HG03175 (cell line): ENCODE measurements at regions not wholly inside any gene's neighbourhood (a gene's known extent, or its start where the extent isn't known, plus 50 kb on each side); places are given as distances from the start of the nearest gene placed in this dataset.

Source experiments
- ATAC-seq: cut with Tn5 transposase; IDR thresholded peaks from one replicate; pipeline ENCODE4 v1.9.1; 2021; ENCODE audit warnings: mild to moderate bottlenecking, moderate library complexity; ENCODE audit not compliant: unreplicated experiment

DNA sequence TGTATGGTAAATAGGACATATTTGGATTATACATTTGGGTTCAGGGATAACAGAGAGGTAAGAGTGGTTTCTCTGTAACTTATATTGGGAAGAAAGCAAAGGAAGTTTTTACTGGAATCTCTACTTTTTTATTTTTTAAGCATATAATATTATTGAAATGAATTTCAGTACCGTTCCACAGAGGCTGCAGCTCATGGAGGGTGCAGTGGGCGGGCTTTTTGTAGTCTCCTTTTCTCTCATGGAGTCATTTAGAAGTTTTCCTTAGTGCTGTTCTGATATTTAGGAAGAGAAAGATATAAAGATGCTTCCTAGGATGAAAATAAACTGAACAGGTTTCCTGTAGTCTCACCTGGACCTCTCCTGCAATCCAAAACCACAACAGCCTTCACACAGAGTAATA, 1153.3 kb upstream of the TMEFF2 start:
- ATAC-seq = no peak

DNA sequence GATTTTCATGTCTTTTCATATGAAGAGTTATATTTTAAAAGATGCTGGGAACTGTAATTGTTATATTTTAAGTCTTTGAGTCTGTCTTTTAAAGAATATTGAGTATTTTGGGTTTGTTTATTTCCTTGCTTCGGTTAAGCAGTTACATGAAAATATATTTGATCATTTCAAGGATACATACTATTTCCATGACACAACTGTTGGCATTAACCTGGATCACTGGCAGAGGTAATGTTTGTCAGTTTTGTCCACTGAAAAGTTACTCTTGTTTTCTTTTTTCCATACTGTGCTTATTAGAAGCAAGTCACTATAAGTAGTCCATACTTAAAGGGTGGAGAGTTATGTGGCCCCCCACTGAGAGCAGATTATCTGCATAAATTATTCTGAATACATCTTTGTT, 1142.0 kb upstream of the TMEFF2 start:
- ATAC-seq = no peak

DNA sequence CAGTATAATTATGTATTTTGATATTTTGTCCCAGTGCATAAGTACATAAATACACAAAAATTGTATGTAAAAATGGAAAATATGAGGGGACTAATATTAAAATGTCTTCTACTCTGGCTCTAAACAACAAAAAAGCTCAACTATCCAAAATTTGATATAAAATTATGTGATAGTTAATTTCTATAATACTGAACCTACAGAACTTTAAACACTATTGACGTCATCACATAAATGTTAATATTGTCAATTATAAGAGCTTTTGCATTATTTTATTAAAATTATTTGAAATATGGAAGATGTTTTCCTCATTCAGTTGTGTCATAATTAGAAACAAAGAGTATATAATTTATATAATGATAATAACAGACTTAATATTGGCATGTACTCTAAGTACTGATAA, 1139.7 kb upstream of the TMEFF2 start:
- no peak for ATAC-seq

DNA sequence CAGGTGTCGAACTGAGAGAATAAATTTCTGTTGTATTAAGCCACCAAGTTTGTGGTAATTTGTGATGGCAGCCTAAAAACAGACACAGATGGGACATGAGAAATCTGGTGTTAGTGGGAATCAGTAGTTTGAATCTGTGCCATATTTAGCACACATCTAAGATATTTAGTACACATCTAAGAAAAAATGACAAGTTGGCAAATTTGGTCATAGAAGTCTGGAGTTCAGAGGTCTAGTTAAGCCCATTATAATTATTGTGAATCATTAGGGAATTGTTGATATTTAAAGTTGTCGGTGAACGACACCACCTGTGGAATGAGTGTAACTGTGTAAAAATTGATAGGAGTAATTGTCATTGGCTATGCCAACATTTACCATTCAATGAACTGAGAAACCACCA, 1138.8 kb upstream of the TMEFF2 start:
- no peak for ATAC-seq

DNA sequence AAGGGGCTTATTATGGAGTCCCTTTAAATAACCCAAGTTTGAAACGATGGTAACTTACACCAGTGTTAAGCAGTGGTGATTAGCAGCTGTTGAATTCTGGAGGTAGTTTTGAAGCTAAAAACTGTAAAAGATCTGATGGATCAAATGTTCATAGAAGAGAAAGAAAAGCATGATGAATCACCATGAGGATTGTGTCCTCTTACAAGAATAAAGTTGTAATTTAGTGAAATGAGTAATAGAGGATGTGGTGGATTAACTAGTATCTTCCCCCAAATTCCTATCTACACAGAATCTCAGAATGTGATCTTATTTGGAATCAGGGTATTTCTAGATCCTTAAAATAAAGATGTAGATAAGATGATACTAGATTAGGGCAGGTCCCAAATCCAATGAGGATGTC, 1138.2 kb upstream of the TMEFF2 start:
- no peak for ATAC-seq

DNA sequence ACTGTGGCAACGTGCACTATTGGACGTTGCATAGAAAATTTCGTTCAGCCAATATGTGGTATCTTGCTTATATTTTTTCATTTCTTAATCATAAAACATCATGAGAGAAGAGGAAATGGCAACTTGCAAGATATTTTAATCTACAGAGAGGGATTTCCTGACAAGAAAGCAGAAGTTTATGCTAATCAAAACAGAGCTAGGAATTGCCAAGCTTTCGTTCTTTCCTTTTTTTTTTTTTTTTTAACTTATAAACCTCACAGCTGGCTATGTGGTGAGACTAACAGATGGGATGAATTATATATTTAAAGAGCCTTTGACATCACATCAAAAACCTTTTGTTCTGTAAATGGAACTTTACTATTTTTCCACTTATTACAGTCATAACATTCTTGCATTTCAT, 1136.9 kb upstream of the TMEFF2 start:
- no peak for ATAC-seq

DNA sequence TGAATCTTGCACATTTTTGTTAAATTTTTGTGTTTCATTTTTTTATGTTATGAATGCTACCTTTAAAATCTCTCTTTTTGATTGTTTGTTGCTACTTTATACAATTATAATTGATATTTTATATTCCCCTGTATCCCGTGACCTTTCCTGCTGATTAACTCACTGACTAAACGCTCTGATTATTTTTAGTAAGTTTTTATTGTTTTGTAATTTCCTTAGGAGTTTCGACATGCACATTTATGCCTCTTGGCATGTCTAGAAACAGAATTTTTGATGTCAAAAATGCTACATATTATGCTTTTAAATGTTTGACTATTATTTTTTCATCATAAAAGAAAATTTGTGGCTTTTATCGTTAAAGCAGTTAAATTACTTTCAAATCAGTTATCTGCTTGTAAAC, 1131.6 kb upstream of the TMEFF2 start:
- ATAC-seq = no peak

DNA sequence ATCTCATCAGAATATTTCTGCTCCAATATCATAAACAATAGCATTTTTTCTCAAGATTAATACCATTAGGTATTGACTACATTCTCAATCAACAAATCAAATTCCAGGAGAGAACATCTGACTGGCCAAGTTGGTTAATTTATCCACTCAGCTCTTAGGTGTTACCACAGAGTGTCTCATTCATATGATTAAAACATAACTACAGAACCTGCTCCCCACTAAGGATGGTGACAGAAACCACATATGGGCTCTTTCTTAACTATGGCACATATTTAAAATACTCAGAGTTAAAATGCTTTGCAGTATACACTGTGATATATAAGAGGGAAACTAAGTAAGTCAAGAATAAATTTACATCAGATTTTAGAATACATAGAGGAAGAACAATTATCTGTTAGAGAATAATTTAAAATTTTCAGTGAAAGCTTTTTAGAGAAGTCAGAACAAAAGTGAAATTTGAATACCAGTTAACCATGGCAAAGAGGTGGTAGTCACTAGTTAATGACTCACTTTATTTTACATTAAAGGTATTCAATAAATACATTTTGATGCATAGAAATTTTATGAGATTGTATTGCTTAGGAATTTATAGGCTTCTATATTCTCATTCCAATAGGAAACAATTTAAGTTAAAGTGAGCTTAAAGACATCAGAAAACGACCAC, 1120.8 kb upstream of the TMEFF2 start:
- peak; percentile 51 for ATAC-seq

DNA sequence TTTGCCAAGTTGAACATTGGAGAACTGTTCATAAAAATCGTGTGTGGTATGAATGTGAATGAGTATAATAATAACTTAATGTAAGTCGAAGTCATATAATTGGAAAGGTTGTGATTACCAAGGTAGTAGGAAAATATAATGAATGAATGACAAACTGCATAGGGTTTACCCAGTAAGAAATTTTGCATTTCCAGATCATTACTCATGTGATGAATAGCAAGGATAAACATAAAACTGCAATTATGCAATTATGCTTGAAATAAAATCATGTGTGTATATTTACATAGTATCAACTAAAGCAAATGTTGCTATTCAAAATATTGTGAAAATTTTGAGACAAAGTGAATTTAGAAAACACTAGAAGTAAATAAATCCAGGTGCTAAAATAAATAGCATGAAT, 1108.7 kb upstream of the TMEFF2 start:
- ATAC-seq = no peak

DNA sequence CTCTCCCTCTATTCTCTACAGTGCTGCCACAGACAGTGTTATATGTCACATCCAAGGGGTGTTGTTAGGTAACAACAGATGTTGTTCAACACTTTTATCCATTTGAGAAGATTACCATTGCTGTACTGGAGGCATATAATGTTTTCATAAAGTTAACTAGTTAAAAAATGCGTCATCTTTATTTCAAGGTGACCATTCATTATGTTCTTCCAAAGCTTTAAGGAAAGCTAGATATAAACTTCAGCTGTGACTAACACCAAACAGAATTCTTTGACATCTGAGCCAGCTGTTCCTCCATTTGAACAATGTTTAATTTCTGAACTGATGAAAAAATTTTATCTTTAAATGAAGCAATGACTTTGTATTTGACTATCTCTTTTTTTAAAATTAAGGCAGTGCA, 1099.6 kb upstream of the TMEFF2 start:
- no peak for ATAC-seq

DNA sequence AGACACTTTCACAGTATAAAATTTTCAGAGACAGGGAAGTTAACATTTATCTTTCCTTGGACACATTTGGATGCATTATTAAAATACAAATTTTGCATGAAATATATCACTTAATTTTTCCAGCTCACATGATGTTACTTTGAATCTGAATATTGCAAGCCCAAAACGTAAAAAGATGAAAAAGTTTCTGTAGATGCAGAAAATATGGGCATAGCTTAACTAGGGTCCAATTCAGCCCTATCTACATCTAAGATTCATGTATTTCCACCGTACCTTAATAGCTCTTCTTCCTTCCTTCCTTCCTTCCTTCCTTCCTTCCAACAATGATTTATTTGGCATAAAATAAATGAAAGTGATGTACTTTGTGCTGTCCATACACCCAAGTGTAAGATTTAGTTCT, 1084.6 kb upstream of the TMEFF2 start:
- no peak for ATAC-seq

DNA sequence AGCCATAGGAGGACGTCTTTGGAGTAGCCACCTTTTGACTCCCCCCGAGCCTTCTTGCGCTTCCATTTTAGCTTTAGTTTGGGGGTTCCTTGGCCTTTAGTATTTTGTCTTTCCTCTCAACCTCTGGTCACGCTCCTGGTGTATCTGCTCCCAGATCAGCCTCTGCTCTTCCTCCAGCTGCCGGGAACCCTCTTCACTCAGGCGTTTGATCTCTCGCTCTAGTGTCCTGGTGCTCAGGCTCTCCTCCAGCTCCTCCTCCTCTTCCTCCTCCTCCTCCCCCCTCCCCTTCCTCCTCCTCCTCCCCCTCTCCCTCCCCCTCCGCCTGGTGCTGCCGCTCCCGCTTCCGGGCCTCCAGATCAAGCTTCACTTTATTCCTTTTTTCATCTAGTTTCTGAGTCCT, 1082.3 kb upstream of the TMEFF2 start:
- no peak for ATAC-seq

DNA sequence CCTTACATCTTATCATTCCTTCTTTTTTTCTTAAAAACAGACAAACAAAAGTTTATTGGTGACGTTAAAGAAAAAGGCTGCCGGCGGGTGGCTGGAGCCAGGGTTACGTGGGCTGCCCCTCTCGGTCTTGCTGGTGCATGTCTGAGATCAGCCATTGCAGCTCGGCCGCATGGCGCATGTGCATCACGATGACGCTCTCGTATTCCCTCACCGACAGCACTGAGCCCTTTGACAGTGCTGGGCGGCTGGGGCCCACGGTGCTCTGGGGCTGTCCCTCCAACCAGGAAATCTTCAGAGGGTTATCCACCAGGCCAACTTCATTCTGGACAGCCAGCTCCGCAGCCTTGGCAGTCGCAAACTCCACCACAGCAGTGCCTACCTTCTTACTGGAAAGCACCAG, 1081.8 kb upstream of the TMEFF2 start:
- no peak for ATAC-seq

DNA sequence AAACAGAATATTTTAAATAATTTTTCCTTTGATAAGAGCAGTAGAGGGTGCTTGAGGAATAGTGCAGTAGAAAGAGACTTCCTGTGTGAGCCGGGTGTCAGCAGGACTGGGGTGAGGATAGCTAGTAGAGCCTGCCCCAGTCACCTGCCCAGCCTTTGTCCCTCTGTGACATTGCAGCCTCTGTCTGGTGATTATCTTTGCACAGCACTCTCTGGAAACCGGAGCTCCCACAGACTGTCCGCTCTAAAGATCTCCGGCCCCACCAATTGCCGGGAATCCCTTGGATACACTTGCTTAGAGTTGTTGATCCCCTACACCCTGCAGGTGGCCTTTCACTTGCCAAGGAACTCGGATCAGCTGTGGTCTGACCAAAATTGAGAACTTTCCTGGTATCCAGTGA, 1081.3 kb upstream of the TMEFF2 start:
- ATAC-seq = no peak

DNA sequence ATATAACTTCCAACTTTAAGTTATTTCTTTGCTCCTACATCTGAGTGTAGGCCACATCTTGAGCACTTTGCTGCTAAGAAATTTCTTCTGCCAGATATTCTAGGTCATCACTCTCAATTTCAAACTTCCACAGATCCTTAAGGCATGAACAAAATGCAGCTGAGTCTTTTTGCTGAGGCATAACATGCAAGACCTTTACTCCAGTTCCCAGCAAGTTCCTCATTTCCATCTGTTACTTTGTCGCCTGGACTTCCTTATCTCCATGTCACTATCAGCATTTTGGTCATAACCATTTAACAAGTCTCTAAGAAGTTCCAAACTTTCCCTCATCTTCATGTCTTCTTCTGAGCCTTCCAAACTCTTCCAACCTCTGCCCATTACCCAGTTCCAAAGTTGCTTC, 1077.3 kb upstream of the TMEFF2 start:
- ATAC-seq = no peak

DNA sequence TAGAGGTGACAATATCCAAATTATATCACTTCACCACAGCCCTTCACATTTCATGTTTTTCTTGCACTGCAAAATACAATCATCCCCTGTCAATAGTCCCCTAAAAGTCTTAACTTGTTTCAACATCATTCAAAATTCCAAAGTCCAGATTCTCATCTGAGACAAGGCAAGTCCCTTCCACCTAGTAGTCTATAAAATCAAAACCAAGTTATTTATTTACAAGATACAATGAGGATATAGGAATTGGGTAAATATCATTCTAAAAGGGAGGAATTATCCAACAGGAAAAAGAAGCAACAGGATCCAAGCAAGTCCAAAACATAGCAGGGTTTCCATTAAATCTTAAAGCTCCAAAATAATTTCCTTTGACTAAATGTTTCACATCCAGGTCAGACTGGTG, 1076.1 kb upstream of the TMEFF2 start:
- ATAC-seq = no peak

DNA sequence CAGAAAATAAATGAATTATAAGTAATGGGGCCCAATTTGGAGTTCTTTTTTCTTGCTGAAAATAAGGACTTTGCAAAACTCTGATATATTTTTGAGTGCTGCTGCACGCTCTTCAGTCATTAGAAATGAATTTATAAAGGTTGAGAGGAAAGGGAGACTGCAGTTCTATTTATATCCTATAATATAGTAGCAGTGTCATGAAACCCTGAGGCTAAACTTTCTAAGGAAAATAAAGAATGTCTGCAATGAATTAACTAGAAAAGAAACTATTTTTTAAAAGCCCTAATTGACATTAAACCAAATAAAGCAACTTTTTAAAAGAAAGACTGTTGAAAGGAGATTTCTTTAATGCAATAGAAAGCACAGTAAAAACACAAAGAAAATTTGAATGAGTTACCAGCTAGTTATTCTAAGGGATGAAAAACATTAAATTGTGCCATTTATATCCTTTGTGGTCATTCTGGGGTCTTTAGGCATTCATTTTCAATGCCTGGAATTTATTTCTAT, 1072.8 kb upstream of the TMEFF2 start:
- ATAC-seq = no peak

DNA sequence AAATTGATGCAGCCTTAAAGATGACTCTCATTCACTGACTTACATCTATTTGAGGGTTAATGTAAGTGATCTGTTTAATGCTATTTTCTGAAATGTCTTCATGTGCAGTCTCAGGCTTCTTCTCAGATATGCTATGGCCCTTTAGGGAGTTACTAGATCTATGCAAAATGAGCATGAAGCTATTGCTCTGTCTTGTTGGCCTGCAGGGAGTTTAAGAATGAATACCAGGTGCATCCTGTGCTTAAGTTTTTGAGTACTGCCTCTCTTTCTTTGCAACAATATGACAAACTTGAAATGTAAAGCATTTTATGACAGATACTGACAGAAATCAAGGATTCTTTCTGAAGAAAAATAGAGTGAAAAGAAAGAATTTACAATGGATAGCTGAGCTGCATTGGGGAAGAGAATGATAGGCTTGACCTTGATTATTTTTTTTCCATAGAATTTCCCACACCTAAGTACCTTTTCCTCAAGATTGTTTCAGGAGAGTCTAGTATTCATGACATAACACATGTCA, 1058.3 kb upstream of the TMEFF2 start:
- ATAC-seq = no peak

DNA sequence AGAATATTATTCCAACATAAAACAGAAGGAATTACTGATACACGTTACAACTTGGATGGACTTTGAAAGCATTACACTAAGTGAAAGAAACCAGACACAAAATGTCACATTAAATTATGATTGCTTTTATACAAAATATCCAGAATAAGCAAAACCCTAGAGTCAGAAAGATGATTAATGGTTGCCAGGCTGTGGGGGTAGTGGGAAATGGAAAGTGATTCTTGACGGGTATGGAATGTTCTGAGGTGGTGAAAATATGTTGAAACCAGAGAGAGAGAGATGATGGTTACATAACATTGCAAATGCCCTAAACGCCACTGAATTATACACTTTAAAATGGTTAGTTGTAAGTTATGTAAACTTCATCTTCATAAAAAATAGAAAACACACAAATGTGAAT, 1057.2 kb upstream of the TMEFF2 start:
- ATAC-seq = no peak

DNA sequence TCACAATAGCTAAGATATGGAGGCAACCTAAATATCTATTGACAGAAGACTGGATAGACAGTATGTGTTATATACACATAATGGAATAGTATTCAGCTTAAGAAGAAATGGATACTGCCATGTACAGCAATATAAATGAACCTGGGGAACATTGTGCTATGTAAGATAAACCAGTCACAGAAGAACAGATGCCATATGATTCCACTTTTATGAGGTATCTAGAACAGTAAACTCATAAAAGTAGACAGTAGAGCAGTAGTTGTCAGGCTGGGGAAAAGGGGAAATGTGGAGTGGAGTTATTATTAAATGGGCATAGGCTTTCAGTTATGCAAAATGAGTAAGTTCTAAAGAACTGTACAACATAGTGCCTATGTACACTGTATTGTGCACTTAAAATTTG, 1055.7 kb upstream of the TMEFF2 start:
- no peak for ATAC-seq

DNA sequence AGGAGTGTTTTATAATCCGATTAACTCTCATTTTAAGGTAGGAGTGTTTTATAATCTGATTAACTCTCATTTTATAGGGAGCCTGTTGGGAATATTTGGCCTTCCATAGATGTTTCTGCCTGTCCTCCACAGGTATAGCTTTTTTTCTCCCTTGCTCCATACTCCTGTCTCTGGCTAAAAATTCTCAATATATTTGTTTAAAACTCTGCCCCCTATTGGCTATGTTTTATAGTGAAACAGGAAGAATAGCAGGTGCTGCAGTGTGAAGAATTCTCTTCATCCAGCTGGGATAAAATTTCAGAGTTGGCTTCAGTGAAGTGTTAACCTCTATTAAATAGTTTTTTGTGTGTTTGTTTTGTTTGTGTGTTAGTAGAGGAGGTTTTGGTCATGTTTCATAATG, 1046.0 kb upstream of the TMEFF2 start:
- peak; percentile 52 for ATAC-seq

DNA sequence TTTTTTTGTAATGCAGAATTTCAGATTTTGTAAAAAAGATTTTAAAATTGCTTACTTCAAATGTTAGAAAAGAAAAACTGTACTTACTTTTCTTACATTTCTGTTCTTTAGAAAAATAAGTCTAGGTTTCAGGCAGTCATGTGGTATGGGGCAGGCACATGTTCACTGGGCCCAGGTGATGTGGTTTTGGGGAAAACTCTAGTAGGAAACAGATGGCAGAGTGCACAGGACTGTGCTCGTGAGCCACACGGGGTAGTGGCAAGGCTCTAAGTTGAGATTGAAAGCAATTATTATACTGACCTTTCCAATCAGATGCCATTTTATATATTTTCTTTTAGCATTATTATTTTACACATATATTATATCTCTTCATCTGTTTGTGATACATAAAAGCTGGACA, 1036.9 kb upstream of the TMEFF2 start:
- no peak for ATAC-seq

DNA sequence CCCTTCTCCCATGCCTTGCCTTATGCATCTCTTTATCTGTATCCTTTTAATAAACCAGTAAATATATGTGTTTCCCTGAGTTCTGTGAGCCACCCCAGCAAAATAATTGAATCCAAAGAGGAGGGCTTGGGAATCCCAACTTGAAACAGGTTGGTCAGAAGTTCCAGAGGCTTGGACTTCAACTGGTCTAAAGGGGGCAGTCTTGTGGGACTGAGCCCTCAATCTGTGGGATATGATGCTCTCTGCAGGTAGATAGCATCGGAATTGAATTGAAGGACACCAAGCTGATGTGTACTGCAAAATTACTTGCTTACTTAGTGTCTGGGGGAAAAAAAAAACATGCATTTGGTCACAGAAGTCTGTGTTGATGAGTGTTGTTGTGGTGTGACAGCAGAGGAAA, 1033.5 kb upstream of the TMEFF2 start:
- no peak for ATAC-seq
